ENCODE measurements at regions not wholly inside any gene's neighbourhood (a gene's known extent, or its start where the extent isn't known, plus 50 kb on each side); places are given as distances from the start of the nearest gene placed in this dataset.

DNA sequence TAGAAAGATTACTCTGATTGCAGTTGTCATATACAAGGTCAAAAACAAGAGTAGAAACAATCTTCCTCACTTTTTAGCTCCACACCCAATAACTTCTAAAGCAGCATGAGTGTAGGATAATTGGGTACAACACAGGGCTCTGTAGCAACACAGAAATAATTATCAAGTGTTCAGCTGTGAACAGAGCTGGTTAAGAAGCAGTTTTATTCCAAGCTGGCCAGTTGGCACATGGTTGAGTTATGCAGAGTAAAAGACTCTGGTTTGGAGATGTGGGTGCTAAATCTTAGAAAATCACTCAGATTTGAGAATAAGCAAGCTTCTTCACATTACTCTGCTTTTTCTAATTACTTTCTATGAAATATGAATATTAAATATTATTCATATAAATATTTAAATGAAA, 118.5 kb downstream of the KIF2B start:
- TF ChIP-seq EZH2 (IDR thresholded peaks at IDR 0.05) (no peak), POLR2AphosphoS5 (IDR thresholded peaks at IDR 0.05; ENCODE audit: borderline replicate concordance, low read depth, low read length) (no peak), FOXP2 (optimal IDR thresholded peaks at IDR 0.05; ENCODE audit: control extremely low read depth, extremely low read length, insufficient read depth) (no peak)

Measured in SK-N-MC (cell line).